PFSK-1 (cell line): ENCODE measurements at regions not wholly inside any gene's neighbourhood (a gene's known extent, or its start where the extent isn't known, plus 50 kb on each side); places are given as distances from the start of the nearest gene placed in this dataset.

Source experiments
- POLR2AphosphoS5 ChIP-seq: IDR thresholded peaks from 2 replicates; pipeline ENCODE4 v1.6.1; 2012; ENCODE audit warnings: low read depth, mild to moderate bottlenecking, control low read depth, low read length, moderate library complexity
- SIN3A ChIP-seq: IDR thresholded peaks from 2 replicates; pipeline ENCODE4 v1.6.1; 2012; ENCODE audit warnings: mild to moderate bottlenecking, low read length, moderate library complexity, borderline replicate concordance; ENCODE audit not compliant: insufficient read depth
- TF ChIP-seq, protein P1 (sequence below), 2 experiments: IDR thresholded peaks; 2 replicates each; pipeline versions ENCODE4 v1.6.1 to v1.8.0; 2011 to 2012; ENCODE audit warnings: low read depth in 2 of 2, low read length in 2 of 2, control low read depth in 1 of 2, inconsistent platforms in 1 of 2, mild to moderate bottlenecking in 1 of 2, moderate library complexity in 1 of 2; ENCODE audit not compliant: insufficient read depth in 1 of 2

DNA sequence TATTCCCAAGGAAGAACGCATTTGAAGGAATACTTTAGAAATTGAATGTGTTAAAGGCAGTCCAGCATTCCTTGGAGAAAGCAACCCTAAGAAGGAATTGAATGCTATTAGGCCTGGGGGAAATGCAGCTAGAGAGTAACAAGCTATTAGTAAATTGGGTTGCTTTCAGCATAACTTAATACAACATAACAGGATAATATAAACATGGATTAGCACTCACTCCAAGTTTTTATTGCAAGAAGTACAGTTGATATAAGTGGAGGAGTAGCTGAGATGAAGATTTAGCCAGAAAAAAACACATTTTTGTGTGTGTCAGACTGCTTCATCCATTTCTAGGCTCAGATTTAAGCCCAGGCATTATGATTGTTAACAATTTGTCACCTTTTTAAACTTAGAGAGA, 314.6 kb downstream of the MEIS1 start:
- no peak for TF ChIP-seq POLR2AphosphoS5
- TF ChIP-seq, protein P1, sequence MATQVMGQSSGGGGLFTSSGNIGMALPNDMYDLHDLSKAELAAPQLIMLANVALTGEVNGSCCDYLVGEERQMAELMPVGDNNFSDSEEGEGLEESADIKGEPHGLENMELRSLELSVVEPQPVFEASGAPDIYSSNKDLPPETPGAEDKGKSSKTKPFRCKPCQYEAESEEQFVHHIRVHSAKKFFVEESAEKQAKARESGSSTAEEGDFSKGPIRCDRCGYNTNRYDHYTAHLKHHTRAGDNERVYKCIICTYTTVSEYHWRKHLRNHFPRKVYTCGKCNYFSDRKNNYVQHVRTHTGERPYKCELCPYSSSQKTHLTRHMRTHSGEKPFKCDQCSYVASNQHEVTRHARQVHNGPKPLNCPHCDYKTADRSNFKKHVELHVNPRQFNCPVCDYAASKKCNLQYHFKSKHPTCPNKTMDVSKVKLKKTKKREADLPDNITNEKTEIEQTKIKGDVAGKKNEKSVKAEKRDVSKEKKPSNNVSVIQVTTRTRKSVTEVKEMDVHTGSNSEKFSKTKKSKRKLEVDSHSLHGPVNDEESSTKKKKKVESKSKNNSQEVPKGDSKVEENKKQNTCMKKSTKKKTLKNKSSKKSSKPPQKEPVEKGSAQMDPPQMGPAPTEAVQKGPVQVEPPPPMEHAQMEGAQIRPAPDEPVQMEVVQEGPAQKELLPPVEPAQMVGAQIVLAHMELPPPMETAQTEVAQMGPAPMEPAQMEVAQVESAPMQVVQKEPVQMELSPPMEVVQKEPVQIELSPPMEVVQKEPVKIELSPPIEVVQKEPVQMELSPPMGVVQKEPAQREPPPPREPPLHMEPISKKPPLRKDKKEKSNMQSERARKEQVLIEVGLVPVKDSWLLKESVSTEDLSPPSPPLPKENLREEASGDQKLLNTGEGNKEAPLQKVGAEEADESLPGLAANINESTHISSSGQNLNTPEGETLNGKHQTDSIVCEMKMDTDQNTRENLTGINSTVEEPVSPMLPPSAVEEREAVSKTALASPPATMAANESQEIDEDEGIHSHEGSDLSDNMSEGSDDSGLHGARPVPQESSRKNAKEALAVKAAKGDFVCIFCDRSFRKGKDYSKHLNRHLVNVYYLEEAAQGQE (IDR thresholded peaks at IDR 0.05; ENCODE audit: insufficient read depth in 1 of 2, low read depth in 2 of 2, low read length in 2 of 2): no peak
- TF ChIP-seq SIN3A: no peak
